ENCODE measurements at regions not wholly inside any gene's neighbourhood (a gene's known extent, or its start where the extent isn't known, plus 50 kb on each side); places are given as distances from the start of the nearest gene placed in this dataset.

DNA sequence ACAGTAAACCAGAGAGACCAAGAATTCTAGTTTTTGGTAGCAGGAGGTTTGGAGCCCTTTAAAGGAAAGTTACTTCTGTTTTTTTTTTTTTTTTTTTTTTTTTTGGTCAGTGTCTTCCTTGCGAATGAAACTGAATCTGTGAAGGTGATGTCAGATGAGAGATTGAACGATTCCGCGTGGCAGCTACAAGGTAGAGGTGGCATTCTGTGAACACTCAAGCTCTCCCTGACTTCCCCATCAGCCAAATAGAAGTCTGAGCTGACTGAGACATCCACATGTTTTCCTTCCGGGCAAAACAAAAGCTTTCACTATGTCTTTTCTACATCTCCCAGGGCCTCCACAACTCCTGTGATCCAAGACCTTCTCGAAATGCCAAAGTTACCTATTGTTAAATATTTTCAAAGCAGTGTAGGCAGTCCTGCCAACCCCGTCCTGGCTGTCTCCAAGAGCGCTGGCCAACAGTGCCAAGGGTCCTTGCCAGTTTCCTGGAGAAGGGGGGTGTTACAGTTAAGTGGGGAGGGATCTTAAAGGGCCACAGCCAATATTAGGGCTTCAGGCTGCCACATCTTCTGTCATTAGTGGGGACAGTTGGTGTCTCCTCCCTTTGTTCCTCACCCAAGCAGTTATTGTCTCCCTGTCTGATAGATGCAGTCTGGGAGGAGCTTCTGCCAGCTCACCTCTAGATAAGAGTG, 102.9 kb upstream of the SLC34A2 start:
- Mint-ChIP-seq H3K27ac (no peak overlapping the region), H3K27me3 (ENCODE audit: insufficient read depth, low read depth, poor library complexity) (peaks cover 1% of the 10 kb centered on the region), H3K9me3 (no peaks in the 10 kb centered on the region), H3K4me1 (no peaks in the 10 kb centered on the region), H3K4me3 (no peak overlapping the region), H3K36me3 (ENCODE audit: low read depth) (no peaks in the 10 kb centered on the region)
- Histone ChIP-seq H3F3A (replicated peaks; ENCODE audit: low read depth) (no peaks in the 10 kb centered on the region), H3K27ac (ENCODE audit: low read depth) (no peak overlapping the region), H3K27me3 (ENCODE audit: insufficient read depth) (no peaks in the 10 kb centered on the region), H3K4me2 (no peak overlapping the region), H3K4me3 (no peak overlapping the region), H2AFZ (peak overlapping the region; percentile 96), H3K4me1 (ENCODE audit: insufficient read depth) (no peaks in the 10 kb centered on the region; the same call in 1 of the 2 replicates), H3K79me2 (replicated peaks; ENCODE audit: insufficient read depth) (no peaks in the 10 kb centered on the region), H3K36me3 (ENCODE audit: insufficient read depth) (no peaks in the 10 kb centered on the region), H4K20me1 (replicated peaks; ENCODE audit: insufficient read depth) (no peaks in the 10 kb centered on the region), H3K9me2 (ENCODE audit: insufficient read depth) (no peaks in the 10 kb centered on the region)
- DNase-seq (ENCODE audit: low spot score), result no peak
- ATAC-seq, result no peak
- TF ChIP-seq EZH2 (IDR thresholded peaks at IDR 0.05; ENCODE audit: low read depth, unreplicated experiment) (no peak), ZNF331 (CRISPR knock-in tag; IDR thresholded peaks at IDR 0.05; ENCODE audit: low read depth) (no peak), JUNB (IDR thresholded peaks at IDR 0.05; ENCODE audit: unreplicated experiment) (no peak), ZNF114 (CRISPR knock-in tag; IDR thresholded peaks at IDR 0.05) (no peak), CREB1 (CRISPR knock-in tag; IDR thresholded peaks at IDR 0.05; ENCODE audit: low read depth) (no peak), NANOG (IDR thresholded peaks at IDR 0.05; ENCODE audit: borderline replicate concordance) (no peak)
- TF ChIP-seq, protein P1, sequence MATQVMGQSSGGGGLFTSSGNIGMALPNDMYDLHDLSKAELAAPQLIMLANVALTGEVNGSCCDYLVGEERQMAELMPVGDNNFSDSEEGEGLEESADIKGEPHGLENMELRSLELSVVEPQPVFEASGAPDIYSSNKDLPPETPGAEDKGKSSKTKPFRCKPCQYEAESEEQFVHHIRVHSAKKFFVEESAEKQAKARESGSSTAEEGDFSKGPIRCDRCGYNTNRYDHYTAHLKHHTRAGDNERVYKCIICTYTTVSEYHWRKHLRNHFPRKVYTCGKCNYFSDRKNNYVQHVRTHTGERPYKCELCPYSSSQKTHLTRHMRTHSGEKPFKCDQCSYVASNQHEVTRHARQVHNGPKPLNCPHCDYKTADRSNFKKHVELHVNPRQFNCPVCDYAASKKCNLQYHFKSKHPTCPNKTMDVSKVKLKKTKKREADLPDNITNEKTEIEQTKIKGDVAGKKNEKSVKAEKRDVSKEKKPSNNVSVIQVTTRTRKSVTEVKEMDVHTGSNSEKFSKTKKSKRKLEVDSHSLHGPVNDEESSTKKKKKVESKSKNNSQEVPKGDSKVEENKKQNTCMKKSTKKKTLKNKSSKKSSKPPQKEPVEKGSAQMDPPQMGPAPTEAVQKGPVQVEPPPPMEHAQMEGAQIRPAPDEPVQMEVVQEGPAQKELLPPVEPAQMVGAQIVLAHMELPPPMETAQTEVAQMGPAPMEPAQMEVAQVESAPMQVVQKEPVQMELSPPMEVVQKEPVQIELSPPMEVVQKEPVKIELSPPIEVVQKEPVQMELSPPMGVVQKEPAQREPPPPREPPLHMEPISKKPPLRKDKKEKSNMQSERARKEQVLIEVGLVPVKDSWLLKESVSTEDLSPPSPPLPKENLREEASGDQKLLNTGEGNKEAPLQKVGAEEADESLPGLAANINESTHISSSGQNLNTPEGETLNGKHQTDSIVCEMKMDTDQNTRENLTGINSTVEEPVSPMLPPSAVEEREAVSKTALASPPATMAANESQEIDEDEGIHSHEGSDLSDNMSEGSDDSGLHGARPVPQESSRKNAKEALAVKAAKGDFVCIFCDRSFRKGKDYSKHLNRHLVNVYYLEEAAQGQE (IDR thresholded peaks at IDR 0.05; ENCODE audit: unreplicated experiment), result no peak
- TF ChIP-seq, protein P2, sequence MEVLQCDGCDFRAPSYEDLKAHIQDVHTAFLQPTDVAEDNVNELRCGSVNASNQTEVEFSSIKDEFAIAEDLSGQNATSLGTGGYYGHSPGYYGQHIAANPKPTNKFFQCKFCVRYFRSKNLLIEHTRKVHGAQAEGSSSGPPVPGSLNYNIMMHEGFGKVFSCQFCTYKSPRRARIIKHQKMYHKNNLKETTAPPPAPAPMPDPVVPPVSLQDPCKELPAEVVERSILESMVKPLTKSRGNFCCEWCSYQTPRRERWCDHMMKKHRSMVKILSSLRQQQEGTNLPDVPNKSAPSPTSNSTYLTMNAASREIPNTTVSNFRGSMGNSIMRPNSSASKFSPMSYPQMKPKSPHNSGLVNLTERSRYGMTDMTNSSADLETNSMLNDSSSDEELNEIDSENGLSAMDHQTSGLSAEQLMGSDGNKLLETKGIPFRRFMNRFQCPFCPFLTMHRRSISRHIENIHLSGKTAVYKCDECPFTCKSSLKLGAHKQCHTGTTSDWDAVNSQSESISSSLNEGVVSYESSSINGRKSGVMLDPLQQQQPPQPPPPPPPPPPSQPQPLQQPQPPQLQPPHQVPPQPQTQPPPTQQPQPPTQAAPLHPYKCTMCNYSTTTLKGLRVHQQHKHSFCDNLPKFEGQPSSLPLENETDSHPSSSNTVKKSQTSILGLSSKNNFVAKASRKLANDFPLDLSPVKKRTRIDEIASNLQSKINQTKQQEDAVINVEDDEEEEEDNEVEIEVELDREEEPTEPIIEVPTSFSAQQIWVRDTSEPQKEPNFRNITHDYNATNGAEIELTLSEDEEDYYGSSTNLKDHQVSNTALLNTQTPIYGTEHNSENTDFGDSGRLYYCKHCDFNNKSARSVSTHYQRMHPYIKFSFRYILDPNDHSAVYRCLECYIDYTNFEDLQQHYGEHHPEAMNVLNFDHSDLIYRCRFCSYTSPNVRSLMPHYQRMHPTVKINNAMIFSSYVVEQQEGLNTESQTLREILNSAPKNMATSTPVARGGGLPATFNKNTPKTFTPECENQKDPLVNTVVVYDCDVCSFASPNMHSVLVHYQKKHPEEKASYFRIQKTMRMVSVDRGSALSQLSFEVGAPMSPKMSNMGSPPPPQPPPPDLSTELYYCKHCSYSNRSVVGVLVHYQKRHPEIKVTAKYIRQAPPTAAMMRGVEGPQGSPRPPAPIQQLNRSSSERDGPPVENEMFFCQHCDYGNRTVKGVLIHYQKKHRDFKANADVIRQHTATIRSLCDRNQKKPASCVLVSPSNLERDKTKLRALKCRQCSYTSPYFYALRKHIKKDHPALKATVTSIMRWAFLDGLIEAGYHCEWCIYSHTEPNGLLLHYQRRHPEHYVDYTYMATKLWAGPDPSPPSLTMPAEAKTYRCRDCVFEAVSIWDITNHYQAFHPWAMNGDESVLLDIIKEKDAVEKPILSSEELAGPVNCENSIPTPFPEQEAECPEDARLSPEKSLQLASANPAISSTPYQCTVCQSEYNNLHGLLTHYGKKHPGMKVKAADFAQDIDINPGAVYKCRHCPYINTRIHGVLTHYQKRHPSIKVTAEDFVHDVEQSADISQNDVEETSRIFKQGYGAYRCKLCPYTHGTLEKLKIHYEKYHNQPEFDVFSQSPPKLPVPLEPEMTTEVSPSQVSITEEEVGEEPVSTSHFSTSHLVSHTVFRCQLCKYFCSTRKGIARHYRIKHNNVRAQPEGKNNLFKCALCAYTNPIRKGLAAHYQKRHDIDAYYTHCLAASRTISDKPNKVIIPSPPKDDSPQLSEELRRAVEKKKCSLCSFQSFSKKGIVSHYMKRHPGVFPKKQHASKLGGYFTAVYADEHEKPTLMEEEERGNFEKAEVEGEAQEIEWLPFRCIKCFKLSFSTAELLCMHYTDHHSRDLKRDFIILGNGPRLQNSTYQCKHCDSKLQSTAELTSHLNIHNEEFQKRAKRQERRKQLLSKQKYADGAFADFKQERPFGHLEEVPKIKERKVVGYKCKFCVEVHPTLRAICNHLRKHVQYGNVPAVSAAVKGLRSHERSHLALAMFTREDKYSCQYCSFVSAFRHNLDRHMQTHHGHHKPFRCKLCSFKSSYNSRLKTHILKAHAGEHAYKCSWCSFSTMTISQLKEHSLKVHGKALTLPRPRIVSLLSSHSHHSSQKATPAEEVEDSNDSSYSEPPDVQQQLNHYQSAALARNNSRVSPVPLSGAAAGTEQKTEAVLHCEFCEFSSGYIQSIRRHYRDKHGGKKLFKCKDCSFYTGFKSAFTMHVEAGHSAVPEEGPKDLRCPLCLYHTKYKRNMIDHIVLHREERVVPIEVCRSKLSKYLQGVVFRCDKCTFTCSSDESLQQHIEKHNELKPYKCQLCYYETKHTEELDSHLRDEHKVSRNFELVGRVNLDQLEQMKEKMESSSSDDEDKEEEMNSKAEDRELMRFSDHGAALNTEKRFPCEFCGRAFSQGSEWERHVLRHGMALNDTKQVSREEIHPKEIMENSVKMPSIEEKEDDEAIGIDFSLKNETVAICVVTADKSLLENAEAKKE (CRISPR knock-in tag; IDR thresholded peaks at IDR 0.05), result no peak
